NCI-H1105 (cell line): ENCODE measurements at regions not wholly inside any gene's neighbourhood (a gene's known extent, or its start where the extent isn't known, plus 50 kb on each side); places are given as distances from the start of the nearest gene placed in this dataset.

Experiments used
- DNase-seq: peaks from one replicate; lab custom pipeline; 2025; lab: John Stamatoyannopoulos, UW

GRCh38 chr10:16360001-16360400 is 76.8 kb upstream of the PTER start:
- DNase-seq: no peak

- DNase-seq: no peak
These were observed 76.4 kb upstream of the PTER start for GRCh38 chr10:16360425-16360824.

- no peak for DNase-seq
These were observed 75.7 kb upstream of the PTER start for GRCh38 chr10:16361086-16361485.

- no peak for DNase-seq
These were observed 73.1 kb upstream of the PTER start for GRCh38 chr10:16363741-16364140.

GRCh38 chr10:16367621-16368292 is 69.1 kb upstream of the PTER start:
- no peak for DNase-seq

- no peak for DNase-seq
These were observed 55.7 kb upstream of the PTER start for GRCh38 chr10:16381083-16381482.

GRCh38 chr10:16384021-16384420 is 52.8 kb upstream of the PTER start:
- DNase-seq: no peak

- DNase-seq: no peak
These were observed 50.0 kb upstream of the PTER start for GRCh38 chr10:16386855-16387254.
